Keratinocyte (primary cell): ENCODE measurements at regions not wholly inside any gene's neighbourhood (a gene's known extent, or its start where the extent isn't known, plus 50 kb on each side); places are given as distances from the start of the nearest gene placed in this dataset.

Experiments used
- DNase-seq: peaks from one replicate; pipeline ENCODE4 v3.0.0-alpha.2; 2011; ENCODE audit warnings: low read depth, missing footprints, low spot score
- FAIRE-seq: peaks from 2 replicates; lab custom pipeline; 2011; peaks lifted over from hg19 to GRCh38; lab: Jason Lieb, UNC
- H2AFZ ChIP-seq: 2 replicates; pipeline ENCODE4 v1.6.0; 2012; ENCODE audit warnings: low read length, control low read depth, inconsistent platforms; ENCODE audit not compliant: control insufficient read depth
- H3K27ac ChIP-seq: 2 replicates; pipeline ENCODE4 v1.5.1; 2011; ENCODE audit warnings: low read length; ENCODE audit not compliant: control insufficient read depth, insufficient read depth
- H3K27me3 ChIP-seq: 3 replicates; pipeline ENCODE4 v1.6.0; 2011; ENCODE audit warnings: low read length; ENCODE audit not compliant: control insufficient read depth, insufficient read depth; ENCODE audit errors: extremely low read depth
- H3K36me3 ChIP-seq, 2 experiments: 2 replicates in 1 of 2; 3 replicates in 1 of 2; pipeline ENCODE4 v1.5.1; 2011; ENCODE audit warnings: low read length in 2 of 2, mild to moderate bottlenecking in 1 of 2; ENCODE audit not compliant: control insufficient read depth in 2 of 2, insufficient read depth in 2 of 2; ENCODE audit errors: extremely low read depth in 1 of 2
- H3K4me1 ChIP-seq: 3 replicates; pipeline ENCODE4 v1.5.1; 2011; ENCODE audit warnings: low read length; ENCODE audit not compliant: control insufficient read depth, insufficient read depth; ENCODE audit errors: extremely low read depth
- H3K4me2 ChIP-seq: 3 replicates; pipeline ENCODE4 v1.6.0; 2011; ENCODE audit warnings: low read depth, low read length; ENCODE audit not compliant: control insufficient read depth, insufficient read depth; ENCODE audit errors: extremely low read depth
- H3K4me3 ChIP-seq, 3 experiments: fragments of 200-600 bp in 1 of 3; sonication (generic) in 1 of 3; 2 replicates in 2 of 3; 3 replicates in 1 of 3; pipeline ENCODE4 v1.5.1; 2011 to 2016; ENCODE audit warnings: low read length in 3 of 3, mild to moderate bottlenecking in 3 of 3, control low read depth in 2 of 3, inconsistent platforms in 1 of 3, low read depth in 1 of 3, mixed read lengths in 1 of 3, mixed run types in 1 of 3, moderate library complexity in 1 of 3; ENCODE audit not compliant: control insufficient read depth in 2 of 3, insufficient read depth in 2 of 3; ENCODE audit errors: extremely low read depth in 1 of 3
- H3K79me2 ChIP-seq: 2 replicates; pipeline ENCODE4 v1.6.0; 2012; ENCODE audit warnings: low read length; ENCODE audit not compliant: control insufficient read depth, insufficient read depth
- H3K9ac ChIP-seq: 3 replicates; pipeline ENCODE4 v1.6.0; 2011; ENCODE audit warnings: low read length; ENCODE audit not compliant: control insufficient read depth, insufficient read depth; ENCODE audit errors: extremely low read depth
- H3K9me1 ChIP-seq: 3 replicates; pipeline ENCODE4 v1.6.0; 2011; ENCODE audit warnings: low read length; ENCODE audit not compliant: control insufficient read depth, insufficient read depth; ENCODE audit errors: extremely low read depth
- H3K9me3 ChIP-seq: 2 replicates; pipeline ENCODE4 v1.5.1; 2012; ENCODE audit warnings: low read depth, low read length; ENCODE audit not compliant: control insufficient read depth
- H4K20me1 ChIP-seq: 3 replicates; pipeline ENCODE4 v1.6.0; 2011; ENCODE audit warnings: low read length; ENCODE audit not compliant: control insufficient read depth, insufficient read depth; ENCODE audit errors: extremely low read depth
- EZH2 ChIP-seq: IDR thresholded peaks from one replicate; pipeline ENCODE4 v1.6.1; 2012; ENCODE audit warnings: inconsistent platforms, mild to moderate bottlenecking, low read length, moderate library complexity
- dilution Hi-C: fragments of 300-500 bp; cut with MboI; formaldehyde crosslinking; loops from one replicate; pipeline ENCODE4 v1.7.0; 2020; ENCODE audit warnings: low sequenced_read_pairs; ENCODE audit not compliant: extremely low pct_ligation_motif_present
- TF ChIP-seq, protein P1 (sequence below), 3 experiments: IDR thresholded peaks in 1 of 3; conservative IDR thresholded peaks in 1 of 3; optimal IDR thresholded peaks in 1 of 3; 2 replicates in 2 of 3; 3 replicates in 1 of 3; pipeline versions ENCODE3 to v1.5.1; 2011; ENCODE audit warnings: low read length in 3 of 3, mild to moderate bottlenecking in 3 of 3, moderate library complexity in 2 of 3, control low read depth in 1 of 3, inconsistent platforms in 1 of 3; ENCODE audit not compliant: insufficient read depth in 2 of 3; ENCODE audit errors: extremely low read depth in 1 of 3

DNA sequence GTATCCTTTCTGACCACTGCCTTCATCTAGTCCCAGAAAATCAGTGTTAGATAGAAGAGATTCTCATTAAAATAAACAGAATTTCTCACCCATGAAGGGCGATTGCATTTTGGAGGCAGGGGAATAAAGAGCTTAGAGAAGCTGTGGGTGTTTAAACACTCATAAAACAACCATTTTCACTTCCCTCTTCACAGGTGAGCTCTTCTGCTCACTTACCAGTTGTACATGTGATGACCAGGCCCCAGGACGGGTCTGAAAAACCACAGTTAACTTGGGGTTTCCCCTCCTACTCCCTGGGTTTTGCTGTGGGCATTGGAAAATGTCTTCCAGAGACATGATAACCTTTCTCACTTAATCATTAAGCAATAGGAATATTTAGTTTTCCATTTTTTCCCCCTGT lies 411.6 kb upstream of the DPP6 start:
- no peak overlapping the region for H3K27ac ChIP-seq
- H3K36me3 ChIP-seq: no peaks in the 10 kb centered on the region
- H3K9me1 ChIP-seq: no peaks in the 10 kb centered on the region
- no peak for FAIRE-seq
- no peak overlapping the region for H3K4me2 ChIP-seq
- DNase-seq: no peak
- H3K79me2 ChIP-seq: no peaks in the 10 kb centered on the region
- dilution Hi-C loops: no loop called here
- no peaks in the 10 kb centered on the region for H4K20me1 ChIP-seq
- H2AFZ ChIP-seq: no peak overlapping the region
- H3K9ac ChIP-seq: no peak overlapping the region
- H3K9me3 ChIP-seq: no peaks in the 10 kb centered on the region
- TF ChIP-seq EZH2: no peak
- TF ChIP-seq, protein P1, sequence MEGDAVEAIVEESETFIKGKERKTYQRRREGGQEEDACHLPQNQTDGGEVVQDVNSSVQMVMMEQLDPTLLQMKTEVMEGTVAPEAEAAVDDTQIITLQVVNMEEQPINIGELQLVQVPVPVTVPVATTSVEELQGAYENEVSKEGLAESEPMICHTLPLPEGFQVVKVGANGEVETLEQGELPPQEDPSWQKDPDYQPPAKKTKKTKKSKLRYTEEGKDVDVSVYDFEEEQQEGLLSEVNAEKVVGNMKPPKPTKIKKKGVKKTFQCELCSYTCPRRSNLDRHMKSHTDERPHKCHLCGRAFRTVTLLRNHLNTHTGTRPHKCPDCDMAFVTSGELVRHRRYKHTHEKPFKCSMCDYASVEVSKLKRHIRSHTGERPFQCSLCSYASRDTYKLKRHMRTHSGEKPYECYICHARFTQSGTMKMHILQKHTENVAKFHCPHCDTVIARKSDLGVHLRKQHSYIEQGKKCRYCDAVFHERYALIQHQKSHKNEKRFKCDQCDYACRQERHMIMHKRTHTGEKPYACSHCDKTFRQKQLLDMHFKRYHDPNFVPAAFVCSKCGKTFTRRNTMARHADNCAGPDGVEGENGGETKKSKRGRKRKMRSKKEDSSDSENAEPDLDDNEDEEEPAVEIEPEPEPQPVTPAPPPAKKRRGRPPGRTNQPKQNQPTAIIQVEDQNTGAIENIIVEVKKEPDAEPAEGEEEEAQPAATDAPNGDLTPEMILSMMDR (optimal IDR thresholded peaks at IDR 0.05 in 1 of 3, IDR thresholded peaks at IDR 0.05 in 1 of 3, conservative IDR thresholded peaks at IDR 0.05 in 1 of 3; ENCODE audit: extremely low read depth in 1 of 3, insufficient read depth in 2 of 3, low read length in 3 of 3): no peak
- H3K4me3 ChIP-seq: no peak overlapping the region
- no peaks in the 10 kb centered on the region for H3K27me3 ChIP-seq
- H3K4me1 ChIP-seq: no peaks in the 10 kb centered on the region

GRCh38 chr7:153641199-153641598 lies 411.0 kb upstream of the DPP6 start:
- no peaks in the 10 kb centered on the region for H4K20me1 ChIP-seq
- no peaks in the 10 kb centered on the region for H3K36me3 ChIP-seq
- H3K4me1 ChIP-seq: no peaks in the 10 kb centered on the region
- no peak overlapping the region for H3K4me2 ChIP-seq
- TF ChIP-seq, protein P1 (optimal IDR thresholded peaks at IDR 0.05 in 1 of 3, IDR thresholded peaks at IDR 0.05 in 1 of 3, conservative IDR thresholded peaks at IDR 0.05 in 1 of 3; ENCODE audit: extremely low read depth in 1 of 3, insufficient read depth in 2 of 3, low read length in 3 of 3): no peak
- no peaks in the 10 kb centered on the region for H3K9me1 ChIP-seq
- no peak overlapping the region for H2AFZ ChIP-seq
- H3K9me3 ChIP-seq: no peaks in the 10 kb centered on the region
- DNase-seq (no peak), FAIRE-seq (no peak)
- no peak overlapping the region for H3K4me3 ChIP-seq
- no peak overlapping the region for H3K27ac ChIP-seq
- no peaks in the 10 kb centered on the region for H3K79me2 ChIP-seq
- no peak overlapping the region for H3K9ac ChIP-seq
- dilution Hi-C loops: no loop called here
- no peaks in the 10 kb centered on the region for H3K27me3 ChIP-seq
